ENCODE measurements at regions not wholly inside any gene's neighbourhood (a gene's known extent, or its start where the extent isn't known, plus 50 kb on each side); places are given as distances from the start of the nearest gene placed in this dataset.

DNA sequence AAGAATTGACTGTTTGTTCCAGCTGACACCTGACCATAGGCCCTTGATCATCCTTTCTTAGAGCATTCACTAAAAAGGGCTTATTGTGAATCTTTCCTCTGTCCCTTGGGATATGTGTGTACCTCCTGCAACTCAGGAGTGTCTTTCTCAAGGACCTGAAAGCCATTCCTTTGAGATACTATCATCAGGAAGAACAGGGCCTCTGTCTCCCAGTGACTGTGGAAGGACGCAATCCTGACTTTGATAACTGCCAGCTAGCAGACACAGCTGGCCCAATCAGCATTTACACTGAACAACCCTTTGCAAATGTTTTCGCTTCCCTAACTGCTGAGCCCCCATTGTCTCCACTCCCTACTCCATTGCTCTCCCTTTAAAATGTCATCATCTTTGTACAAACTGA, 144.4 kb downstream of the RMI1 start:
- DNase-seq (ENCODE audit: low read depth, low spot score) = no peak

- DNase-seq (ENCODE audit: low read depth, low spot score) = no peak
Observed at GRCh38 chr9:84129529-84129928, 148.9 kb downstream of the RMI1 start.

- DNase-seq (ENCODE audit: low read depth, low spot score) = no peak
Observed at GRCh38 chr9:84136119-84136868, 155.7 kb downstream of the RMI1 start.

DNA sequence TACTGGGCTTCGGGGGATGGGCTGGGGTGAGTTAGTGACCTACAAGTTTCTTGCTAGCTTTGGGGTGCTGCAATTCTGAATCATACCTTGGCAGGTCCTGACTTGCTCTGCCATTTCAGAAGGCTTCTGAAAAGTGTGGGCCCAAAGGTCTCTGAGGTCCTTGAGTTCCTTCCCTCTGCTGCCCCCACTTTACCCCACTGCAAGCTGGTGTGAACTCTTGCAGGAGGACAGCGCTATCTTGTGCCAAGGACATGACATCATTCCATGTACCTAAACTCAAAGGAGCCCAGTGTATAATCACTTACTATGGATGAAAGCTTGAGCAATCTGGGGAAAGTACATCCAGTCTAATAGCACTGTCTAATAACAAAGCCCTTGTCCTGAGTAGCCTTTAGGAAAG, 157.4 kb downstream of the RMI1 start:
- no peak for DNase-seq (ENCODE audit: low read depth, low spot score)

- DNase-seq (ENCODE audit: low read depth, low spot score) = no peak
Observed at GRCh38 chr9:84138541-84138940, 157.9 kb downstream of the RMI1 start.

DNA sequence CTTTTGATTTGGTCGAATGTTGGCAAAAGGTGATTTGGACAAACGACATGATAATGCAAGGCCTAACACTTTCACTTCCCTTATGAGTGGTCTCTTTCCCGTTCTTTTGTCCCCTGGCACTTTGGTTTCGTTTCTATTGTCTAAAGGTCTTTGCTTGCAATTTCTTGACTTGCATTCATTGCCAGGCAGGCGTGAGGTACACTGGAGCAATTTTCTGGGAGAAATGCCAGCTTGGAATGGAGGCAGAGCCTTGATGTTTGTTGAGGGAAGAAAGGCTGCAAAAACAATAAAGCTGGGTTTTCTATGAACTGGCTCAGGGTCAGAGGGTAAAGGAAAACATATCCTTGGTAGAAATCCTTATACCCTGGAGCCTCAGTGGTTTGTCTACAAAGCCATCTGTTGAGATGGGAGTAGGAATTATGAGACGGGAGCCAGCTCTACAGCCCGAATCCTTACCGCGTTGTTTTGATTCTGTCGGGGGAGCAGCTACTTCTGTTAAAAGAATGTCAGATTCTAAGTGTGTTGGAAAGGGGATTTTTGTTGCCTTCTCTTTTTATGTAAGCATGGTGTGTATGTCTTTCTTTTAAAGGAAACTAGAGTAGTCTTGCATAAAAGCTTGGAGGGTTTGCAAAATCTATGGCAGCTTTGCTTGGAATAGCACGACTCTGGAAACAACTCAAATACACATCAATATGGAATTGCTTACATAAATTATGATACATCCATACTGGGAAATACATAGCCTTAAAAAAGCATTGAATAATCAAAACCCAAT, 158.9 kb downstream of the RMI1 start:
- DNase-seq (ENCODE audit: low read depth, low spot score) = no peak

- DNase-seq (ENCODE audit: low read depth, low spot score) = peak; percentile 52
Observed at GRCh38 chr9:84140535-84141101, 160.0 kb downstream of the RMI1 start.

DNA sequence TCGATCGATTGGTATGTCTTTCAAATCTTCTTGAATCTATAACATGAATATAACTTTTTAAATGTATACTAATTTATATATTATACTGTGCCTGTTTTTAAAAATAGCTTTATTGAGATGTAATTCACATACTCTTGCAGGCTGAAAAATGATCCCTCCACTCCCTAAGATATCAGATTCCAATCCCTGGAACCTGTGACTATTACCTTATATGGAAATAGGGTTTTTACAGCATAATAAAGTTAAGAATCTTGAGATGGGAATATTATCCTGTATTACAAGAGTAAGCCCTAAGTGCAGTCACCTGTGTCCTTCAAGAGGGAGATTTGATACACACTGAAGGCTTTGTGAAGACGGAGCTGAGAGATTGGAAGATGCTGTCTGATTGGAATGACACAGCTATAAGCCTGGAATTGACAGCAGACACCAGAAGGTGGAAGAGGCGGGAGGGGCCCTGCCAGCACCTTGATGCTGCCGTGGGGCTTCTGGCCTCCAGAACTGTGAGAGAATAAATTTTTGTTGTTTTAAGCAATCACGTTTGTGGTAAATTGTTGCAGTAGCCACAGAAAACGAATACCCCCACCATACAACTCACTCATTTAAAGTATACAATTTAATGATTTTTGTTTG, 161.3 kb downstream of the RMI1 start:
- DNase-seq (ENCODE audit: low read depth, low spot score) = no peak

GRCh38 chr9:84145031-84145430, 164.4 kb downstream of the RMI1 start:
- no peak for DNase-seq (ENCODE audit: low read depth, low spot score)

GRCh38 chr9:84145780-84146179, 165.2 kb downstream of the RMI1 start:
- no peak for DNase-seq (ENCODE audit: low read depth, low spot score)

GRCh38 chr9:84146893-84147710, 166.5 kb downstream of the RMI1 start:
- no peak for DNase-seq (ENCODE audit: low read depth, low spot score)

GRCh38 chr9:84151236-84151635, 170.6 kb downstream of the RMI1 start:
- peak; percentile 63 for DNase-seq (ENCODE audit: low read depth, low spot score)

- no peak for DNase-seq (ENCODE audit: low read depth, low spot score)
Observed at GRCh38 chr9:84151640-84152039, 171.0 kb downstream of the RMI1 start.

GRCh38 chr9:84152204-84152603, 171.6 kb downstream of the RMI1 start:
- no peak for DNase-seq (ENCODE audit: low read depth, low spot score)

DNA sequence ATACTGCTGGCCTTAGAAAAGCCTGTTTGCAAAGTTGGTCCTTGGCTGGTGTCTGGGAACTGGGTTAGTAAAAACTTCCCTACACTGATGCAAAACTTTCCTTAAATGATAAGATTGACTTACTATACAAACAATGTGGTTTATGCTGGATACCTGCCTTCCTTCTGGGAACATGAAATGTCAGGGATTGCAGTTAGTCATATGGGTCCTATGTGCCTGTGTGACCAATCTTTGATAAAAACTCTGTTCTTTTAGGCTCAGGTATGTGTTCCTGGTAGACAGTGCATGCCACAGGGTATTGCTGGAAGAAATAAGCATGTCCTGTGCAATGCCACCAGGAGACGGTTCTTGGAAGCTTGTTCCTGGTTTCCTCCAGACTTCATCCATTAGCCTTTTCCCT, 173.3 kb downstream of the RMI1 start:
- DNase-seq (ENCODE audit: low read depth, low spot score) = no peak

DNA sequence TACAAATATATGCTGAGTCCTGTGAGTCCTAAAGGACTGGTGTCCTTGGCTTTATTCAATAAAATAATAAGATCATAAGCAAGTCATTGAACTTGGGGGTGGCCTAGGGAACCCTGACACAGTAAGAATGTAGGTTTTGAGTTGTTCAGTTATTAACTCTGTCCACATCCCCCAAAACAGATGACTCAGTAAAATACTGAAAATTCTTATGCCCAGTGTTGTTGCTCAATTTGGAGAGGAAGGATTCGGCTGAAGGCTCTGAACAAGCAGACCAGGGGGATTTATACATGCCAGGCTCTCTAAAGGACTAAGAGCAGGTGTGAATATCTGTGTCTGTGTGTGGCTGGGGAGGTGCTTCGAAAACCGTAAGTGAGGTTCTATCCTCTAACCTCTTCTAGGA, 173.7 kb downstream of the RMI1 start:
- DNase-seq (ENCODE audit: low read depth, low spot score) = no peak

DNA sequence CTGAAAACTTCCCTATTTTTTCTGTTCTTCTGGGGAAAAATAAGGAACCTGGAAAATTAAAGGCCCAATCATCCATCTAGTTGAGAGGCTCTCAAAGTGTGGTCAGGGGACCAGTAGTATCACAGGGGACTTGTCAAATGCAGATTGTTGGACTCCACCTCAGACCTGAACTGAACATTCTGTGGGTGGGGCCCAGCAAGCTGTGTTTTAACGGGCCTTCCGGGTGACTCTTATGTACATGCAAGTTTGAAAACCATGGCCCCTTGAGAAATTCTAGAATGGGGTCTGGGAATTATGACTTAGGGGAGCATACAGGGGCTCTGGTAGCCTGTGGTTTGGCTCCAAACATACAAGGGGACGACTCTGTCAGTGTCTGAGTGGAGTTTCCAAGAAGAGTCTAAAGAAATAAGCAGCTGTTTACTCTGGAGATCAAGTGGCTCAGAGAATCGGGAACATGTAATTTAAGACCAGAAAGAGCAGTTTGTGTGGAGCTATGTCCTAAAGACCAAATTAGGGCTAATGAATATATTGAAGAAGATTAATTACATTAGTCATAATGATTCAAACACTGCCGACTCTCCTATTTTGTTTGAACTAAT, 177.4 kb downstream of the SLC28A3 start:
- DNase-seq (ENCODE audit: low read depth, low spot score) = no peak

DNA sequence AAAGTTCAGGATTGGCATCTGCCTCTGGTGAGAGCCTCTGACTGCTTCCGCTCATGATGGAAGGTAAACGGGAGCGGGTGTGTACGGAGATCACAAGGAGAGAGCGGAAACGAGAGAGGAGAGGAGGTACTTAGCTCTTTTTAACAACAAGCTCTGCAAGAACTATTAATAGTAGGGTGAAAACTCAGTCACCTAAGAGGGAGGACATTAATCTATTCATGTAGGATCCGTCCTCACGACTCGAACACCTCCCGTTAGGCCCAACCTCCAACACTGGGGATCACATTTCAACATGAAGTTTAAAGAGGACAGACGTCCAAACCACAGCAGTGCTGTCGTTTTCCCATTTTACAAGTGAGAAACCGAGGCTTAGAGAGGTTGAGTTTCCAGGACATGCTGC, 173.7 kb downstream of the SLC28A3 start:
- no peak for DNase-seq (ENCODE audit: low read depth, low spot score)

DNA sequence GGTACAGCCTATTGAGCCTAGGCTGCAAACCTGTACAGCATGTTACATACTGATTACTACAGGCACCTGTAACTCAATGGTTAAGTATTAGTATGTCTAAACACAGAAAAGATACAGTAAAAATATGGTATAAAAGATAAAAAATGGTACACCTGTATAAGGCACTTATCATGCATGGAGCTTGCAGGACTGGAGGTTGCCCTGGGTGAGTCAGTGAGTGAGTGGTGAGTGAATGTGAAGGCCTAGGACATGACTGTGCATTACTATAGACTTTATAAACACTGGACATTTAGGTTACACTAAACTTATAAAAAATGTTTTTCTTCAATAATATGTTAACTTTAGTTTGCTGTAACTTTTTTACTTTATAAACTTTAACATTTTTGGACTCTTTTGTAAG, 171.3 kb downstream of the SLC28A3 start:
- DNase-seq (ENCODE audit: low read depth, low spot score) = no peak

- peak; percentile 57 for DNase-seq (ENCODE audit: low read depth, low spot score)
Observed at GRCh38 chr9:84170521-84171141, 169.9 kb downstream of the SLC28A3 start.

- no peak for DNase-seq (ENCODE audit: low read depth, low spot score)
Observed at GRCh38 chr9:84173961-84174360, 166.6 kb downstream of the SLC28A3 start.

Data from ELF-1 (cell line).